ENCODE measurements at regions not wholly inside any gene's neighbourhood (a gene's known extent, or its start where the extent isn't known, plus 50 kb on each side); places are given as distances from the start of the nearest gene placed in this dataset.

GRCh38 chr3:26838026-26838425 is 215.5 kb downstream of the LRRC3B start:
- DNase-seq (ENCODE audit: low spot score) (no peak), ATAC-seq (no peak)
- no peaks in the 10 kb centered on the region; the same call in 1 of the 2 replicates for H3K36me3 Mint-ChIP-seq
- no peak overlapping the region for H3K4me3 Mint-ChIP-seq
- CTCF ChIA-PET = no interaction called here
- H3K9me3 Mint-ChIP-seq = peaks cover 20% of the 10 kb centered on the region
- POLR2A ChIA-PET = no interaction called here
- H3K4me1 Mint-ChIP-seq = peaks cover 23% of the 10 kb centered on the region
- H3K27ac Mint-ChIP-seq = no peak overlapping the region
- no peaks in the 10 kb centered on the region for H3K27me3 Mint-ChIP-seq (ENCODE audit: low read depth)
- no peak for TF ChIP-seq FOXP4 (CRISPR knock-in tag; IDR thresholded peaks at IDR 0.05)
- TF ChIP-seq, protein P1, sequence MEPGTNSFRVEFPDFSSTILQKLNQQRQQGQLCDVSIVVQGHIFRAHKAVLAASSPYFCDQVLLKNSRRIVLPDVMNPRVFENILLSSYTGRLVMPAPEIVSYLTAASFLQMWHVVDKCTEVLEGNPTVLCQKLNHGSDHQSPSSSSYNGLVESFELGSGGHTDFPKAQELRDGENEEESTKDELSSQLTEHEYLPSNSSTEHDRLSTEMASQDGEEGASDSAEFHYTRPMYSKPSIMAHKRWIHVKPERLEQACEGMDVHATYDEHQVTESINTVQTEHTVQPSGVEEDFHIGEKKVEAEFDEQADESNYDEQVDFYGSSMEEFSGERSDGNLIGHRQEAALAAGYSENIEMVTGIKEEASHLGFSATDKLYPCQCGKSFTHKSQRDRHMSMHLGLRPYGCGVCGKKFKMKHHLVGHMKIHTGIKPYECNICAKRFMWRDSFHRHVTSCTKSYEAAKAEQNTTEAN (CRISPR knock-in tag; IDR thresholded peaks at IDR 0.05) = no peak
- no peak for TF ChIP-seq PRDM15 (CRISPR knock-in tag; IDR thresholded peaks at IDR 0.05)
- TF ChIP-seq ZNF396 (CRISPR knock-in tag; IDR thresholded peaks at IDR 0.05; ENCODE audit: borderline replicate concordance) = no peak
- no peak for TF ChIP-seq EMX1 (CRISPR knock-in tag; IDR thresholded peaks at IDR 0.05)
- no peak for TF ChIP-seq MAX (CRISPR knock-in tag; IDR thresholded peaks at IDR 0.05)
- TF ChIP-seq, protein P2, sequence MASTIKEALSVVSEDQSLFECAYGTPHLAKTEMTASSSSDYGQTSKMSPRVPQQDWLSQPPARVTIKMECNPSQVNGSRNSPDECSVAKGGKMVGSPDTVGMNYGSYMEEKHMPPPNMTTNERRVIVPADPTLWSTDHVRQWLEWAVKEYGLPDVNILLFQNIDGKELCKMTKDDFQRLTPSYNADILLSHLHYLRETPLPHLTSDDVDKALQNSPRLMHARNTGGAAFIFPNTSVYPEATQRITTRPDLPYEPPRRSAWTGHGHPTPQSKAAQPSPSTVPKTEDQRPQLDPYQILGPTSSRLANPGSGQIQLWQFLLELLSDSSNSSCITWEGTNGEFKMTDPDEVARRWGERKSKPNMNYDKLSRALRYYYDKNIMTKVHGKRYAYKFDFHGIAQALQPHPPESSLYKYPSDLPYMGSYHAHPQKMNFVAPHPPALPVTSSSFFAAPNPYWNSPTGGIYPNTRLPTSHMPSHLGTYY (CRISPR knock-in tag; IDR thresholded peaks at IDR 0.05) = no peak
- TF ChIP-seq ZNF138 (CRISPR knock-in tag; conservative IDR thresholded peaks at IDR 0.05) = no peak
- TF ChIP-seq E2F4 (CRISPR knock-in tag; IDR thresholded peaks at IDR 0.05; ENCODE audit: borderline replicate concordance, low read depth) = no peak
- no peak for TF ChIP-seq GRHL2 (CRISPR knock-in tag; IDR thresholded peaks at IDR 0.05; ENCODE audit: insufficient replicate concordance, severe bottlenecking)
- no peak for TF ChIP-seq AR (CRISPR knock-in tag; IDR thresholded peaks at IDR 0.05)
- TF ChIP-seq MXD4 (CRISPR knock-in tag; IDR thresholded peaks at IDR 0.05; ENCODE audit: borderline replicate concordance) = no peak
- TF ChIP-seq, protein P3, sequence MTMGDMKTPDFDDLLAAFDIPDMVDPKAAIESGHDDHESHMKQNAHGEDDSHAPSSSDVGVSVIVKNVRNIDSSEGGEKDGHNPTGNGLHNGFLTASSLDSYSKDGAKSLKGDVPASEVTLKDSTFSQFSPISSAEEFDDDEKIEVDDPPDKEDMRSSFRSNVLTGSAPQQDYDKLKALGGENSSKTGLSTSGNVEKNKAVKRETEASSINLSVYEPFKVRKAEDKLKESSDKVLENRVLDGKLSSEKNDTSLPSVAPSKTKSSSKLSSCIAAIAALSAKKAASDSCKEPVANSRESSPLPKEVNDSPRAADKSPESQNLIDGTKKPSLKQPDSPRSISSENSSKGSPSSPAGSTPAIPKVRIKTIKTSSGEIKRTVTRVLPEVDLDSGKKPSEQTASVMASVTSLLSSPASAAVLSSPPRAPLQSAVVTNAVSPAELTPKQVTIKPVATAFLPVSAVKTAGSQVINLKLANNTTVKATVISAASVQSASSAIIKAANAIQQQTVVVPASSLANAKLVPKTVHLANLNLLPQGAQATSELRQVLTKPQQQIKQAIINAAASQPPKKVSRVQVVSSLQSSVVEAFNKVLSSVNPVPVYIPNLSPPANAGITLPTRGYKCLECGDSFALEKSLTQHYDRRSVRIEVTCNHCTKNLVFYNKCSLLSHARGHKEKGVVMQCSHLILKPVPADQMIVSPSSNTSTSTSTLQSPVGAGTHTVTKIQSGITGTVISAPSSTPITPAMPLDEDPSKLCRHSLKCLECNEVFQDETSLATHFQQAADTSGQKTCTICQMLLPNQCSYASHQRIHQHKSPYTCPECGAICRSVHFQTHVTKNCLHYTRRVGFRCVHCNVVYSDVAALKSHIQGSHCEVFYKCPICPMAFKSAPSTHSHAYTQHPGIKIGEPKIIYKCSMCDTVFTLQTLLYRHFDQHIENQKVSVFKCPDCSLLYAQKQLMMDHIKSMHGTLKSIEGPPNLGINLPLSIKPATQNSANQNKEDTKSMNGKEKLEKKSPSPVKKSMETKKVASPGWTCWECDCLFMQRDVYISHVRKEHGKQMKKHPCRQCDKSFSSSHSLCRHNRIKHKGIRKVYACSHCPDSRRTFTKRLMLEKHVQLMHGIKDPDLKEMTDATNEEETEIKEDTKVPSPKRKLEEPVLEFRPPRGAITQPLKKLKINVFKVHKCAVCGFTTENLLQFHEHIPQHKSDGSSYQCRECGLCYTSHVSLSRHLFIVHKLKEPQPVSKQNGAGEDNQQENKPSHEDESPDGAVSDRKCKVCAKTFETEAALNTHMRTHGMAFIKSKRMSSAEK (CRISPR knock-in tag; IDR thresholded peaks at IDR 0.05; ENCODE audit: borderline replicate concordance) = no peak
- TF ChIP-seq E2F5 (CRISPR knock-in tag; IDR thresholded peaks at IDR 0.05) = no peak
- TF ChIP-seq ATF1 (CRISPR knock-in tag; IDR thresholded peaks at IDR 0.05) = no peak
- no peak for TF ChIP-seq HMGA2 (CRISPR knock-in tag; IDR thresholded peaks at IDR 0.05)
- TF ChIP-seq, protein P4, sequence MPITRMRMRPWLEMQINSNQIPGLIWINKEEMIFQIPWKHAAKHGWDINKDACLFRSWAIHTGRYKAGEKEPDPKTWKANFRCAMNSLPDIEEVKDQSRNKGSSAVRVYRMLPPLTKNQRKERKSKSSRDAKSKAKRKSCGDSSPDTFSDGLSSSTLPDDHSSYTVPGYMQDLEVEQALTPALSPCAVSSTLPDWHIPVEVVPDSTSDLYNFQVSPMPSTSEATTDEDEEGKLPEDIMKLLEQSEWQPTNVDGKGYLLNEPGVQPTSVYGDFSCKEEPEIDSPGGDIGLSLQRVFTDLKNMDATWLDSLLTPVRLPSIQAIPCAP (CRISPR knock-in tag; IDR thresholded peaks at IDR 0.05) = no peak
- TF ChIP-seq ETV6 (CRISPR knock-in tag; IDR thresholded peaks at IDR 0.05) = no peak
- no peak for TF ChIP-seq SMAD4 (CRISPR knock-in tag; IDR thresholded peaks at IDR 0.05)

Data from WTC11 (cell line).